ENCODE measurements at regions not wholly inside any gene's neighbourhood (a gene's known extent, or its start where the extent isn't known, plus 50 kb on each side); places are given as distances from the start of the nearest gene placed in this dataset.

DNA sequence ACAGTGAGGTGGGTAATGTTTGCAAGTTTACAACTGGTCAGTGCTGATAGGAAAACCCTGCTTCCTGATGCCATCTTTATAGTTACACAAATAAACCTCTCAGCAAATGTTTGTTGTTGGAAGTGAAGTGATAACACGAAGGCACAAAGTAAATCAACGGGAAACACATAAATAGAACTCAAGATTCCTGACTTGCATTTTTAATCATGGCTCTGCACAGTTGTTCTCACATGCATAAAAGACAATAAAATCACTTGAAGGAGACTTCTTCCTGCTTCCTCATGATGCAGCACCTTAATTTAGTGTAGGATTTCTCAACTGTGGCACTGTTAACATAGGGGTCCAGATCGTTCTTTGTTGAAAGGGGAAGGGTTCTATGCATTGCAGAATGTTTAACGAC is 907.7 kb downstream of the RAB28 start:
- Mint-ChIP-seq H3K27ac (ENCODE audit: unreplicated experiment) (no peak overlapping the region), H3K9me3 (ENCODE audit: unreplicated experiment) (no peaks in the 10 kb centered on the region), H3K4me3 (ENCODE audit: unreplicated experiment) (no peak overlapping the region), H3K36me3 (ENCODE audit: insufficient read depth, unreplicated experiment) (no peaks in the 10 kb centered on the region), H3K27me3 (ENCODE audit: insufficient read depth, unreplicated experiment) (peaks cover 10% of the 10 kb centered on the region), H3K4me1 (ENCODE audit: low read depth, unreplicated experiment) (no peaks in the 10 kb centered on the region)
- intact Hi-C loops (cut with micrococcal nuclease; ENCODE audit: unreplicated experiment): no loop called here
- ChIA-PET CTCF (no interaction called here), POLR2A (no interaction called here)
- H3K4me3 ChIP-seq (ENCODE audit: low read depth, low read length): no peak overlapping the region
- H3K4me1 ChIP-seq: no peaks in the 10 kb centered on the region
- H3K36me3 ChIP-seq (ENCODE audit: control insufficient read depth, insufficient read depth, low read length): no peaks in the 10 kb centered on the region
- TF ChIP-seq CTCF (IDR thresholded peaks at IDR 0.05; ENCODE audit: insufficient read depth in 1 of 2, low read depth in 1 of 2, low read length in 1 of 2, severe bottlenecking in 1 of 2, unreplicated experiment in 1 of 2): no peak
- no peaks in the 10 kb centered on the region for H3K9me3 ChIP-seq
- H3K27me3 ChIP-seq (replicated peaks; ENCODE audit: control insufficient read depth, insufficient read depth, low read length): no peaks in the 10 kb centered on the region
- BruUV-seq (replicated peaks): no TSS peak
- no peak for DNase-seq

GRCh38 chr4:12573716-12574115 is 910.4 kb downstream of the RAB28 start:
- no peak overlapping the region for H3K4me3 ChIP-seq (ENCODE audit: low read depth, low read length)
- ChIA-PET CTCF (no interaction called here), POLR2A (no interaction called here)
- H3K9me3 ChIP-seq: no peaks in the 10 kb centered on the region
- Mint-ChIP-seq H3K4me1 (ENCODE audit: low read depth, unreplicated experiment) (no peaks in the 10 kb centered on the region), H3K27ac (ENCODE audit: unreplicated experiment) (no peak overlapping the region), H3K4me3 (ENCODE audit: unreplicated experiment) (no peak overlapping the region), H3K27me3 (ENCODE audit: insufficient read depth, unreplicated experiment) (peaks cover 6% of the 10 kb centered on the region), H3K36me3 (ENCODE audit: insufficient read depth, unreplicated experiment) (no peaks in the 10 kb centered on the region), H3K9me3 (ENCODE audit: unreplicated experiment) (no peaks in the 10 kb centered on the region)
- H3K4me1 ChIP-seq: no peaks in the 10 kb centered on the region
- BruUV-seq (replicated peaks): no TSS peak
- TF ChIP-seq CTCF (IDR thresholded peaks at IDR 0.05; ENCODE audit: insufficient read depth in 1 of 2, low read depth in 1 of 2, low read length in 1 of 2, severe bottlenecking in 1 of 2, unreplicated experiment in 1 of 2): no peak
- intact Hi-C loops (cut with micrococcal nuclease; ENCODE audit: unreplicated experiment): no loop called here
- H3K36me3 ChIP-seq (ENCODE audit: control insufficient read depth, insufficient read depth, low read length): no peaks in the 10 kb centered on the region
- no peak for DNase-seq
- H3K27me3 ChIP-seq (replicated peaks; ENCODE audit: control insufficient read depth, insufficient read depth, low read length): no peaks in the 10 kb centered on the region

- ChIA-PET POLR2A (no interaction called here), CTCF (no interaction called here)
- H3K4me3 ChIP-seq (ENCODE audit: low read depth, low read length): no peak overlapping the region
- Mint-ChIP-seq H3K4me1 (ENCODE audit: low read depth, unreplicated experiment) (no peaks in the 10 kb centered on the region), H3K36me3 (ENCODE audit: insufficient read depth, unreplicated experiment) (no peaks in the 10 kb centered on the region), H3K27me3 (ENCODE audit: insufficient read depth, unreplicated experiment) (no peaks in the 10 kb centered on the region), H3K4me3 (ENCODE audit: unreplicated experiment) (no peak overlapping the region), H3K27ac (ENCODE audit: unreplicated experiment) (no peak overlapping the region), H3K9me3 (ENCODE audit: unreplicated experiment) (no peaks in the 10 kb centered on the region)
- no peaks in the 10 kb centered on the region for H3K36me3 ChIP-seq (ENCODE audit: control insufficient read depth, insufficient read depth, low read length)
- intact Hi-C loops (cut with micrococcal nuclease; ENCODE audit: unreplicated experiment): no loop called here
- DNase-seq: no peak
- no peaks in the 10 kb centered on the region for H3K9me3 ChIP-seq
- BruUV-seq (replicated peaks): no TSS peak
- no peaks in the 10 kb centered on the region for H3K4me1 ChIP-seq
- TF ChIP-seq CTCF (IDR thresholded peaks at IDR 0.05; ENCODE audit: insufficient read depth in 1 of 2, low read depth in 1 of 2, low read length in 1 of 2, severe bottlenecking in 1 of 2, unreplicated experiment in 1 of 2): no peak
- no peaks in the 10 kb centered on the region for H3K27me3 ChIP-seq (replicated peaks; ENCODE audit: control insufficient read depth, insufficient read depth, low read length)
Measured at GRCh38 chr4:12562476-12563140, 921.5 kb downstream of the RAB28 start.

Data from Caco-2 (cell line).